PC-9 (cell line): ENCODE measurements at regions not wholly inside any gene's neighbourhood (a gene's known extent, or its start where the extent isn't known, plus 50 kb on each side); places are given as distances from the start of the nearest gene placed in this dataset.

Experiments
- BruUV-seq: library from RNA; stranded (reverse); fragments of 400-500 nt; replicated peaks from 2 replicates; lab custom pipeline; 2021; lab: Mats Ljungman, UMichigan
- CTCF ChIA-PET: fragments of 300-600 bp; sonication (Branson Sonifier 250); formaldehyde crosslinking; loops from one replicate; lab custom pipeline; 2022; ENCODE audit warnings: antibody characterized with exemption; lab: Charles Lee
- POLR2A ChIA-PET: fragments of 300-600 bp; sonication (Branson Sonifier 250); formaldehyde crosslinking; loops from one replicate; lab custom pipeline; 2022; ENCODE audit warnings: antibody characterized with exemption; ENCODE audit not compliant: unreplicated experiment; lab: Charles Lee
- DNase-seq, 2 experiments: peaks; one replicate each; pipeline versions ENCODE4 v3.0.0 to v3.0.0-alpha.2; 2015 to 2022; ENCODE audit warnings: mixed read lengths in 1 of 2
- H2AFZ ChIP-seq: fragments of 200-600 bp; sonication (generic); 2 replicates; pipeline ENCODE4 v1.8.1; 2017; ENCODE audit warnings: antibody characterized with exemption
- H3F3A ChIP-seq: fragments of 200-600 bp; sonication (generic); 2 replicates; pipeline ENCODE4 v1.8.1; 2017; ENCODE audit warnings: antibody characterized with exemption, mild to moderate bottlenecking, low read depth; ENCODE audit not compliant: insufficient read depth
- H3K27ac ChIP-seq: fragments of 200-600 bp; sonication (generic); 2 replicates; pipeline ENCODE4 v1.6.1; 2016; ENCODE audit warnings: mixed run types
- H3K27me3 ChIP-seq: fragments of 200-600 bp; sonication (generic); 2 replicates; pipeline ENCODE4 v1.6.1; 2016; ENCODE audit warnings: low read depth, mixed run types; ENCODE audit not compliant: insufficient read depth
- H3K36me3 ChIP-seq: fragments of 200-600 bp; sonication (generic); 2 replicates; pipeline ENCODE4 v1.6.1; 2016; ENCODE audit warnings: low read depth, mixed run types
- H3K4me1 ChIP-seq: fragments of 200-600 bp; sonication (generic); replicated peaks from 2 replicates; pipeline ENCODE4 v1.6.1; 2016; ENCODE audit warnings: mixed run types; ENCODE audit not compliant: insufficient read depth
- H3K4me2 ChIP-seq: fragments of 200-600 bp; sonication (generic); 2 replicates; pipeline ENCODE4 v1.6.1; 2017; ENCODE audit warnings: mixed run types
- H3K4me3 ChIP-seq: fragments of 200-600 bp; sonication (generic); 2 replicates; pipeline ENCODE4 v1.6.1; 2016; ENCODE audit warnings: mixed run types
- H3K79me2 ChIP-seq: fragments of 200-600 bp; sonication (generic); 2 replicates; pipeline ENCODE4 v1.6.1; 2017; ENCODE audit warnings: low read depth, mixed run types
- H3K9me2 ChIP-seq: fragments of 200-600 bp; sonication (generic); 2 replicates; pipeline ENCODE4 v1.8.1; 2017; ENCODE audit warnings: mild to moderate bottlenecking; ENCODE audit not compliant: insufficient read depth
- H3K9me3 ChIP-seq: fragments of 200-600 bp; sonication (generic); 2 replicates; pipeline ENCODE4 v1.8.1; 2016; ENCODE audit warnings: low read depth; ENCODE audit not compliant: insufficient read depth
- H4K20me1 ChIP-seq: fragments of 200-600 bp; sonication (generic); 2 replicates; pipeline ENCODE4 v1.8.1; 2017; ENCODE audit not compliant: insufficient read depth
- EZH2 ChIP-seq: fragments of 200-600 bp; sonication (generic); IDR thresholded peaks from 2 replicates; pipeline ENCODE4 v1.8.0; 2017; ENCODE audit warnings: antibody characterized with exemption, low read depth
- intact Hi-C: fragments of 100-400 bp; cut with micrococcal nuclease; formaldehyde crosslinking; loops from one replicate; pipeline ENCODE4 v1.10.0; 2022; ENCODE audit not compliant: unreplicated experiment
- TF ChIP-seq, protein P1 (sequence below): fragments of 200-600 bp; sonication (generic); conservative IDR thresholded peaks from 2 replicates; pipeline ENCODE4 v1.6.1; 2017; ENCODE audit warnings: mixed run types, antibody characterized with exemption, mild to moderate bottlenecking, moderate library complexity

DNA sequence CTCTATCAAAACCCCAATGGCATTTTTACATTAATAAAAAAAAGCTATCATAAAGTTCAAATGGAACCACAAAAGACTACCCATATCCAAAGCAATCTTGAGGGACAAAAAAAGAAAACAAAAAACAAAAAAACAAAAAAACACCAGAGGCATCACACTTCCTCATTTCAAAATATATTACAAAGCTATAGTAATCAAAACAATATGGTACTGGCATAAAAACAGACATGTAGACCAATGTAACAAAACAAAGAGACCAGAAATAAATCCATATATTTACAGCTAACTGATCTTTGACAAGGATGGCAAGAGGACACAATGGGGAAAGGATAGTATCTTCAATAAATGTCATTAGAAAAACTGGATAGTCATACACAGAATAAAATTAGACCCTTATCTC is 245.1 kb upstream of the MSX2 start:
- no peaks in the 10 kb centered on the region for H3K9me3 ChIP-seq
- BruUV-seq = no TSS peak
- POLR2A ChIA-PET = no interaction called here
- H3K4me2 ChIP-seq = no peak overlapping the region
- H3K27me3 ChIP-seq = peaks cover 11% of the 10 kb centered on the region
- H3K4me1 ChIP-seq = no peaks in the 10 kb centered on the region
- H3K9me2 ChIP-seq = no peaks in the 10 kb centered on the region
- no peak for TF ChIP-seq EZH2
- TF ChIP-seq, protein P1, sequence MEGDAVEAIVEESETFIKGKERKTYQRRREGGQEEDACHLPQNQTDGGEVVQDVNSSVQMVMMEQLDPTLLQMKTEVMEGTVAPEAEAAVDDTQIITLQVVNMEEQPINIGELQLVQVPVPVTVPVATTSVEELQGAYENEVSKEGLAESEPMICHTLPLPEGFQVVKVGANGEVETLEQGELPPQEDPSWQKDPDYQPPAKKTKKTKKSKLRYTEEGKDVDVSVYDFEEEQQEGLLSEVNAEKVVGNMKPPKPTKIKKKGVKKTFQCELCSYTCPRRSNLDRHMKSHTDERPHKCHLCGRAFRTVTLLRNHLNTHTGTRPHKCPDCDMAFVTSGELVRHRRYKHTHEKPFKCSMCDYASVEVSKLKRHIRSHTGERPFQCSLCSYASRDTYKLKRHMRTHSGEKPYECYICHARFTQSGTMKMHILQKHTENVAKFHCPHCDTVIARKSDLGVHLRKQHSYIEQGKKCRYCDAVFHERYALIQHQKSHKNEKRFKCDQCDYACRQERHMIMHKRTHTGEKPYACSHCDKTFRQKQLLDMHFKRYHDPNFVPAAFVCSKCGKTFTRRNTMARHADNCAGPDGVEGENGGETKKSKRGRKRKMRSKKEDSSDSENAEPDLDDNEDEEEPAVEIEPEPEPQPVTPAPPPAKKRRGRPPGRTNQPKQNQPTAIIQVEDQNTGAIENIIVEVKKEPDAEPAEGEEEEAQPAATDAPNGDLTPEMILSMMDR = no peak
- intact Hi-C loops = no loop called here
- no peak overlapping the region for H2AFZ ChIP-seq
- H3K27ac ChIP-seq = no peak overlapping the region
- DNase-seq = no peak
- no peak overlapping the region for H3K4me3 ChIP-seq
- no peaks in the 10 kb centered on the region for H3F3A ChIP-seq
- CTCF ChIA-PET = no interaction called here
- no peaks in the 10 kb centered on the region for H4K20me1 ChIP-seq
- no peaks in the 10 kb centered on the region for H3K79me2 ChIP-seq
- no peaks in the 10 kb centered on the region for H3K36me3 ChIP-seq

DNA sequence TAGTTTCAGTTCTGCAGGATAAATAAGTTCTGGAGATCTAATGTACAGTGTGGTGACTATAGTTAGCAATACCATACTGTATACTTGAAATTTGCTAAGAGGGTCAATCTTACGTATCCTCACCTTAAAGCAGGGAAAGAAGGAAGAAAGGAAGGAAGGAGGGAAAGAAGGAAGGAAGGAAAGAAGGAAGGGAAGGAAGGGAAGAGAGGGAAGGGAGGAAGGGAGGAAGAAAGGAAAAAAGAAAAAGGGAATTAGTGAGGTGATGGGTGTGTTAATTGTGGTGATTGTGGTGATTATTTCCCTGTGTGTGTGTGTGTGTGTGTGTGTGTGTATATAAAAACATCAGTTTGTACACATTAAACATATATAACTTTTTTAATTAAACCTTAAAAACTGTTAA is 242.6 kb upstream of the MSX2 start:
- ChIA-PET POLR2A (no interaction called here), CTCF (no interaction called here)
- Histone ChIP-seq H3K79me2 (no peaks in the 10 kb centered on the region), H3K9me3 (no peaks in the 10 kb centered on the region), H3K4me2 (no peak overlapping the region), H3F3A (no peaks in the 10 kb centered on the region), H4K20me1 (no peaks in the 10 kb centered on the region), H3K36me3 (no peaks in the 10 kb centered on the region), H3K27ac (no peak overlapping the region), H3K9me2 (no peaks in the 10 kb centered on the region), H3K4me3 (no peak overlapping the region), H3K27me3 (peaks cover 27% of the 10 kb centered on the region), H2AFZ (no peak overlapping the region), H3K4me1 (no peaks in the 10 kb centered on the region)
- no peak for DNase-seq
- no TSS peak for BruUV-seq
- intact Hi-C loops = no loop called here
- no peak for TF ChIP-seq EZH2
- TF ChIP-seq, protein P1 = no peak

DNA sequence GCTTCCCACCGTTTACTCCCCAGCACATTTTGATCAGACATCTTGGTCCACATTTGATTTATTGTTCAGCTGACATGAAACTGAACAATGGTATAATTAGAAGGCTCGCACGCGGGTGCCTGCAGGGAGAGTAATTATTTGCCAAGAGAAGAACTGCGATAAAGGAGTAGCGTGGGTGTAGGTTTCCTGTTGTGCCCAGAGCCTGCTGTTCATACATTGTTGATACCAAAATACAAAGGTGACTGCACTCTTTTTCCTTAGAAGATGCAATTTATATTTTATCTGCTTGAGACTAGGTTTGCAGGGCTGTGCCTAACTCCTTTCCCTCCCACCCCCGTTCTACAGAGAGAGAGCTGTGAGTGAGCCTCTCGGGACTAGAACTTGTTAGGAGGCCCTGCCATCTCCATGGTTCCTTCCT is 241.8 kb upstream of the MSX2 start:
- Histone ChIP-seq H3K27me3 (peaks cover 36% of the 10 kb centered on the region), H3K4me2 (no peak overlapping the region), H2AFZ (no peak overlapping the region), H3K4me1 (no peaks in the 10 kb centered on the region), H3F3A (no peaks in the 10 kb centered on the region), H3K27ac (no peak overlapping the region), H3K4me3 (no peak overlapping the region), H4K20me1 (no peaks in the 10 kb centered on the region), H3K9me2 (no peaks in the 10 kb centered on the region), H3K79me2 (no peaks in the 10 kb centered on the region), H3K9me3 (no peaks in the 10 kb centered on the region), H3K36me3 (no peaks in the 10 kb centered on the region)
- CTCF ChIA-PET = no interaction called here
- intact Hi-C loops = no loop called here
- TF ChIP-seq, protein P1 = no peak
- TF ChIP-seq EZH2 = no peak
- DNase-seq = no peak
- no TSS peak for BruUV-seq
- POLR2A ChIA-PET = no interaction called here
